ENCODE measurements at regions not wholly inside any gene's neighbourhood (a gene's known extent, or its start where the extent isn't known, plus 50 kb on each side); places are given as distances from the start of the nearest gene placed in this dataset.
A peak's percentile ranks its signal among the peaks of the same experiment; 100 is the strongest.

- no peak for DNase-seq
Observed at GRCh38 chr12:59196989-59197388, 276.7 kb upstream of the LRIG3 start.

- no peak for DNase-seq
Observed at GRCh38 chr12:59194794-59195193, 274.5 kb upstream of the LRIG3 start.

- no peak for DNase-seq
Observed at GRCh38 chr12:59193476-59194050, 273.3 kb upstream of the LRIG3 start.

- DNase-seq: no peak
Observed at GRCh38 chr12:59191372-59191771, 271.1 kb upstream of the LRIG3 start.

- peak in 1 of 4 experiments; percentile 4 for DNase-seq
Observed at GRCh38 chr12:59186451-59186850, 266.1 kb upstream of the LRIG3 start.

GRCh38 chr12:59185295-59185694 lies 265.0 kb upstream of the LRIG3 start:
- DNase-seq: no peak

- no peak for DNase-seq
Observed at GRCh38 chr12:59182658-59183455, 262.6 kb upstream of the LRIG3 start.

- DNase-seq: peak in 3 of 4 experiments; percentile 5 to 21 (median 19)
Observed at GRCh38 chr12:59182191-59182590, 261.9 kb upstream of the LRIG3 start.

GRCh38 chr12:59181196-59181777 lies 261.0 kb upstream of the LRIG3 start:
- DNase-seq: no peak

- no peak for DNase-seq
Observed at GRCh38 chr12:59179231-59179630, 258.9 kb upstream of the LRIG3 start.

- no peak for DNase-seq
Observed at GRCh38 chr12:59173695-59174094, 253.4 kb upstream of the LRIG3 start.

- no peak for DNase-seq
Observed at GRCh38 chr12:59168647-59169046, 248.3 kb upstream of the LRIG3 start.

GRCh38 chr12:59166457-59166856 lies 246.2 kb upstream of the LRIG3 start:
- no peak for DNase-seq

- DNase-seq: peak in 2 of 4 experiments; percentile 20 to 48
Observed at GRCh38 chr12:59164991-59165718, 244.9 kb upstream of the LRIG3 start.

GRCh38 chr12:59164226-59164625 lies 243.9 kb upstream of the LRIG3 start:
- DNase-seq: no peak

- DNase-seq: no peak
Observed at GRCh38 chr12:59158681-59159080, 238.4 kb upstream of the LRIG3 start.

- no peak for DNase-seq
Observed at GRCh38 chr12:59158066-59158465, 237.8 kb upstream of the LRIG3 start.

GRCh38 chr12:59155448-59155847 lies 235.1 kb upstream of the LRIG3 start:
- no peak for DNase-seq

- no peak for DNase-seq
Observed at GRCh38 chr12:59151243-59151642, 230.9 kb upstream of the LRIG3 start.

- peak; percentile 44 to 88 (median 71) for DNase-seq
Observed at GRCh38 chr12:59149995-59150642, 229.8 kb upstream of the LRIG3 start.

- DNase-seq: no peak
Observed at GRCh38 chr12:59147791-59148190, 227.5 kb upstream of the LRIG3 start.

GRCh38 chr12:59142183-59142790 lies 222.0 kb upstream of the LRIG3 start:
- DNase-seq: no peak
